T-helper 2 cell (primary cell): ENCODE measurements at regions not wholly inside any gene's neighbourhood (a gene's known extent, or its start where the extent isn't known, plus 50 kb on each side); places are given as distances from the start of the nearest gene placed in this dataset.

Experiments
- DNase-seq, 5 experiments: peaks; one replicate each; pipeline versions ENCODE4 v3.0.0 to v3.0.0-alpha.2; 2012 to 2022

DNA sequence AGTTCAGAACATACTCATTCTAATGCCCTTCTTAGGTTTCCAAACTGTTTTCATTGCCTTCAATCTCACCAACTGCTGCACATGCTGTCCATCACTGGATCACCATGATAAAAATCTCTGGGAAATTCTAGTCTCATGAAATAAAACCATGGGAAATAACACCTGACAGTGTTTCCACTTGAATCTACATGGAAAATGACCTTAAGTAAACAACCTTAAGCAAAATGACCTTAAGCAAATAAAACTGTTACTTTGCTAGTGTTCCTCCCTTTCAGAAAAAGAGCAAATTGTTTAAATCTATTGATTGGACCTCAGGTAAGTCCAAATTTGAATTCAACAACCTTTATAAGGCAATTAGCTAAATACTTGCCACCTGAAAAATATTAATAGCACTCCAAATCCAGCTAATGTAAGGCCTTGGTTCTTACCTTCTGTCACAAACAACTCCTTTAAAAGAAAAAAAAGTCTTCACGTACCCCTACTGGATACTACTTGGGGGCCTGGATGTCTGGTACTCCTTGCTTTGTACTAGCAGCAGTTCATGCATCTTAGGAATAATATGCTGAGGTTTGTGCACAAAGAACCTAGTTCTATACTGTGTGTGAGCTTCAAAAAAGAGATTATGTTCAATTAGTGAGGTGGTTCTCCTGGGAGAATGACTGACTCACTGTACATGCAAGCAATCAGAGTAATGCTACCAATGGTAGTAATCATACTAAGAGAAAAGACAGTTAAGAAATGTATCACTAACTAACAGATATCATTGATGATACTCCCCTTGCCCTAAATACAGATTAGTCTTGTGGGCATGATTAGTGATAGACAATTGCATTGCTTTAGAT is 630.4 kb downstream of the PSAT1 start:
- DNase-seq = no peak

DNA sequence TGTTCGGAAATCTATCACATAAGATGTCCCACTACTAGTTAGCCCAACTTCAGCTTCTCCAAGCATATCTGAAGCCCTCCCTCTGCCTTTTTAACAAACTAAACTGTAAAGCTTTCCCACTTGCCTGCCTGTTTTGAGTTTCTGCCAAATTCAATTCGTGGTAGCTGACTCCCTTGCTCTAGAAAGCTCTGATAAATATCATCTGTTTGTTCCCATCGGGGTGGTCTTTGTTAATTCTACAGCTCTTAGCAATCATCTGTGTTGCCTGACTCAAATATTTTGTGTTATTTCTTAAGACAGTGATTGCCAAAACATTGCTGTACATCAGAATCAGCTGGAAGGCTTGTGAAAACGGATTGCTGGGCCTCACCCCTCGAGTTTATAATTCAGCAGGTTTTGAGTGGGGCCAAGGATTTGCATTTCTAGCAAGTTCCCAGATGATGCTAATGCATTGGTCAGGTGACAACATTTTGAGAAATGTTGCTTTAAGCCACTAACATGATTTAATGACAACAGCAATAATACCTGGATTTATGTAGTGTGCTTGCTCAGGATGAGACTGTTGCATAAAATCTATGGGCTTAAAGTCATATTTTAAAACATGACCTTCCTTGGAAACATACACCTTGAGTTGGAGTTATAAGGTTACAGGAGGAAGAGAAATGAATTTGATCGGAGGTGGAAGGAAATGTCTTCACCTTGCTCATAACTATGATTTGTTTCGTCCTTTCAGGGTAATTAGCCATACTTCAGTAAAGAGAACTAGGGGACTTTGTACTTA is 631.9 kb downstream of the PSAT1 start:
- DNase-seq = no peak

DNA sequence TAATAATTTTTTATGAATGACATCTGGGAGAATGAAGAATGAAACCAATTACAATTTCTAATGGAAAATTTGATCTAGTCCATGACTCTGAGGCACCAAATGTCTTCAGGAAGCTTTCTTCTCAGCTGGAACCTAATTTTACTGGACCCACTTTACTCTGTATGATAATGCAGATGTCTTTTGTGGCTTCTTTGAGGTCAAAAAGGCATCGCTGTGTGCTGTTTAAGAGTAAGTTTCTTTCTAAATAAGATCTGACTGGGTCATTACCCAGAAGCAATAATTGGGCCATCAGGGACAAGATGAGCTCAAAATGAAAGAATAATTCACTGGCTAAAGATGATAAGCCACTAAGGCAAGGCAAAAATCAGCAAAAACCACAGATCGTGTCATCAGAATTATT is 633.4 kb downstream of the PSAT1 start:
- no peak for DNase-seq

- DNase-seq = no peak
Observed at GRCh38 chr9:78932849-78933627, 636.1 kb downstream of the PSAT1 start.

GRCh38 chr9:78934880-78935279 is 636.9 kb upstream of the TLE4 start:
- DNase-seq = no peak

- DNase-seq = no peak
Observed at GRCh38 chr9:78938821-78939220, 632.9 kb upstream of the TLE4 start.

DNA sequence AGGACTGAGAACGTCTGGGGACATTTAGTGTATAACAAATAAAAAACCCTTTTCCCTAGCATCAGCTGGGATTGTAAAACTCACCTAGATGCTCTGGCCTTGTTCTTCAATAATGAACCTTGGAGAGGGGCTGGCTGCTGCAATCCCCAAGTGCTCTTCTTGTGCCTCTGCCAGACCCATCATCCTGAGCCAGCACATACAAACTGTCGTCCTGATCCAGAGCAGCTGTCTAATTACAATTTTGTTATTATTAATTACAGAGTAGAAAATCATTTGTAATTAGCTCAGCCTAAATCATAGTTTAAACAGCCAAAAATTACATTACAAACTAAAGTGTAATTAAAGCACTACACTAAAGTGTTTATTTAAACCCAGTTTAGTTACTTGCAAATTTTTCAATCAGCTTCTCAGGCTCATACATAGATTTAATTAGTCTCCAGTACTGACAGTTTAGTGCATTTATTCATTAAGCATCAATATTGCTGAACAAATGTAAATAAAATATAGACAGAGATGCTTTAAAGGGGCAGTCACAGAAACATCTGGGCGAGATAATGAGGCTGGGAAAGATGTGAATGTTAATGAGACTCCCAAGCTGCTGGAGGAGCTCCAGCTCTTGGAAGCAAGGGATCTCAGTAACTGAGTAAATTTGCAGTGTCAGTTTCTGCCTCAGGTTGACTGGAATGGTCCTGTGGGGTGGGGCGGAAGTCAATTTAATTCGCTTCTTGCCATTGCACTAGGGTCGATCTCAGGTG is 632.3 kb upstream of the TLE4 start:
- DNase-seq = no peak

DNA sequence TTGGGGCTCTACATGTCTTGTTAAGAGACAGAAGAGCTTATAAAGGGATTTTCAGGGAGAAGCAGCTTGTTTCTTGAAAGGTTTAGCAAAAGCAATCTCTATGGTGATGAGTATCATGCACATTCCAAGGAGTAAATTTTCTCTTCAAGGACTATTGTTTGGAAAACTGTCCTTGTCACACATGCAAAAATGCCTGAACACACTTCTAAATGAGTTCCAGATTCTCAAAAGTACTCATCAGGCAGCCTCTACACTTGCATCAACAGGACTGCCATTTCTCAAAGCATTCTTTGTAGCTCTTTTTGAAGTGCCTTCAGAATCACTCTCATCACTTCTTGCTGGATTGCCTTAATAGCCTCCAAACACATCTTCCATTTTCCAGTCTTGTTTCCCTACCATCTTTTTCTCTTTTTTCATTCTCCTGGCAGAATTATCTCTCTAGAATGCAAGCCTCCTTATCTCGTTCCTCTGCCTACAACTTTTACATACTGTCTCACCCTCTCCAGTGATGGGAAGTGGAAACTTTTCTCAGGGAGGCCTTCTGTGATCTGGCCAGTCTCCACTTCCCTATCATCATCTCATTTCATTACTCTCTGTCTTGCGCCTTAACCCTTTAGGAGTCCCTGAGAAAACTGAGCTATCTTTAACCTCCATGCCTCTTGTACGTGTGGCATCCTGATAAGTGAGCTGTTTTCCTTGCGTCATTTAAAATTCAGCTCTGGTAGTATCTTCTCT is 631.5 kb upstream of the TLE4 start:
- no peak for DNase-seq

GRCh38 chr9:78954286-78954685 is 617.5 kb upstream of the TLE4 start:
- no peak for DNase-seq

DNA sequence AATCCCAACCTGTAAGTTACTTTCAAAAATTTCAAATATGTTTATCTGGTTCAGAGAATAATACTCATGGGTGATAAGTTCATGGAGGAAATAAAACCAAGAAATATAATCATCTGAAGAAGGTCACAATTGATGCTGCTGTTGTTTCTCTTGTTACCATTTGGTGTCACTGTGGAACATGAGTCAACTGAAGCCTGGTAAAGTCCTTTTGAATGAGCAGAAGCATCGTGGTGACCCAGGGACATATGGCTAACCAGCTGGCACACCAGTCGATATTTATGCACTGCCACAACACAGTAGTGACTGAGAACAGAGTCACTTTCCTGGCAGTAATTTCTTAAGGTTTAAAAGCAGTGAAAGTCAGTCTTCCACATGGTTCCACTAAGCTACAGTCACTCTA is 612.9 kb upstream of the TLE4 start:
- DNase-seq = peak in 1 of 5 experiments; percentile 3

DNA sequence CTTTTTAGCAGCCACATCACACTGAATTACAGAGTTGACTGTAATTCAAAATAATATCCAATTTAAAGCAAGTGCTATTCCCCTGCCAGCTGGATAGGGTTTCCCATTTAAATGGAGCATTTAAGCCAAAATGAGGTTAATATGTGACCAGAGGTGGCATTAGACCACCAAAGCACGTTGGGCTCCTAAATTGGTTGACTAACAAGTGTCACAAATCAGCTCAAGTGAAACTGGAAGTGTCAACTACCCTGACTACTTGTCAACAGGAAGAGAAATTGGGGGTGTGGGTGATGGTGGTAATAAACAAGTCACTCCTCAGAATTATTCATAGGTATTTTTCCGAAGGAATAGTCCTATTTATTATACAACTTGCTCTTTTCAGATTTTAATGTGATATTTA is 609.6 kb upstream of the TLE4 start:
- no peak for DNase-seq

- DNase-seq = no peak
Observed at GRCh38 chr9:78963911-78964310, 607.9 kb upstream of the TLE4 start.

DNA sequence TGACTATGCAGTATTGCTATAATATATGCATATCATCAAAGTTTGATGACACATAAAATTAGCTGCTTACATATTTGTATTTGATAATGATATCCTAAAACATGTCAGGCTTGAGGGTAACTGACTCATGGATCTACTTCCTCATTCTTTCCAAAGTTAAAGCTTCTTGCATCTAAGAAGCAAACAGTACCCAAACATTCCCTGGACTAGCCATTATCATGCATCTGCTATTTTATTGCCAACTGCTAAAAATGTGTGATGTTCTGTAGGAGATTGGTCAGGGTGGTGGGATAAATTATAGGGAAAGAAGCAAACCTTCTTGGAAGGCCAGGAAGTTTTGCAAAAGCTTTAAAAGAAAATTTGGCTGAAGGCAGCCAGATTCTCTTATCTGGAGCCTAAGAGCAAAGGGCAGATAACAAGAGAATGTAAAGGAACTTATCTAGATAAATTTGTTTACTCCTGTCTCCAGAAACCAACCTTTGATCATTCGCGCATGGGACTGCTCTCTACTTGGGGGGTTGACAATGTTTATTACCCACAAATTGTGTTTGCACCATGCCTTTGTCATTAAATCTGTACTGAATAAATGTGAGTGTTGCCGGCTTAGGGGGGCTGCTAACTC is 604.1 kb upstream of the TLE4 start:
- DNase-seq = no peak

GRCh38 chr9:78970375-78970774 is 601.4 kb upstream of the TLE4 start:
- no peak for DNase-seq

DNA sequence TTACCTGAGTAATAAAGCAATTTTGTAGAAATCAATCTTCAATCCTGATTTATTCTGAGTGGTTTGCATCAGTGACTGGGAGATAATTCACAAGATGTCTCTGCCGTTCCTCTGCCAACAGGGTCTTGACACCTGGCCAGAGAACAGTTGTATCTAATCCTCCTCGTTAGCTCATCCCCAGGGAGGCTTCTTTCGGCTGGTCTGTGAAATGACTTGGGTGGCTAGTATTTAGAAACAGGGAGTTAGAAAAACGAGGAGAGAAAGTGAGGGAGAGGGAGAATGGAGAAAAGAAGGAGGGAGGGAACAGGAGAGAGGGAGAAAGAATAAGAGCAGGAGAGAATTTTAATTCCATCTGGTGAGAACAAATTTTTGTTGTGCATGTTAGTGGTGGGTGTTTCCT is 600.2 kb upstream of the TLE4 start:
- no peak for DNase-seq

DNA sequence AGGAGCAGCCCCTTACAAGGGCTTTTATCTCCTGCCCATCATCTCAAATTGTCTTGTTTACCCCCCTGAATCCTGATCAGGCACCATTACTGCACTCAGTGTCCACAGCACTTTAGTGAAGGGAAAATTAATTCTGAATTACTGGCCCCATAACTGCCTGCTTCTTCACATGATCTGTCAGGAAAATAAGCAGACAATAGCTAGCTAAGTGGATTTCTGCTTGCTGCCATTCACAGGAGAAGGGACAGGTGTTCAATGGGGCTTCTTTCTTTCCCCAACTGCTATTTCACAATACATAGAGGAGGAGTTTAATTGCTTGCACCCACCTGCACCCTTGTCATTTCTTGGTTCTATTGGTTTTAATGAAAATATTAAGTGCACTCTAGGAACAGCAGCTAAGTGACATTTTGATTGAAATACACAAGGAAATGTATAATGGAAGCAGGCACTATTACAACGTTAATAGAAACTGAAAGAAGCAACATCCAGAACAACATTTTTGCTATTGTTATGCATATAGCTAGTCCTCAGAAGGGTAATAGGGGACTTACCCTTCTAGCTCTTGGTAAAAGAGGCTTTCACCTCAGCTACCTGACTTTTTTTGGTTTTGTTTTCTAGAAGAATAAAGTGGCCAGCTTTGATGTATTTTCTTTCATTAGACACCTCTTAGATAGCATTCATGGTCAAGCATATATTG is 599.3 kb upstream of the TLE4 start:
- no peak for DNase-seq

- DNase-seq = no peak
Observed at GRCh38 chr9:78973907-78974306, 597.9 kb upstream of the TLE4 start.

GRCh38 chr9:78982849-78983248 is 588.9 kb upstream of the TLE4 start:
- no peak for DNase-seq

GRCh38 chr9:78985084-78985738 is 586.6 kb upstream of the TLE4 start:
- no peak for DNase-seq

DNA sequence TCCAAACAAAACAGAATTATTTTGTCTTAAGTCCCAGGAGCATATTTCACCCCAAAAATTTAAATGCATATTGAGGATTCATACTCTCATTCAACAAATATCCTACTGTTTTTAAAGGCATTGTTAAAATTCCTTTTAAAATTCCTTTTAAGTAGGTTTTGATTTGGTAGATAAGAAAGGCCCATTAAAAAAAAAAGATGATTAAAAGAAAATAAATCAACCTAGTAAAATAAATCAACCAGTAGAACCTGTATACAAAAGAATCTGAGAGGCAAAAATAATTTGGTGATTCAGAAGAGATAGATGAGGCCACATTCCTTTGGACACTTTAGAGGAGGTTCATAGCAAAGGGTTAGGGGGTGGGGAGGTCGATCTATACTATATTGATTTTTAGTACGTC is 585.3 kb upstream of the TLE4 start:
- DNase-seq = no peak
